Neuronal stem cell (in vitro differentiated cells): ENCODE measurements at regions not wholly inside any gene's neighbourhood (a gene's known extent, or its start where the extent isn't known, plus 50 kb on each side); places are given as distances from the start of the nearest gene placed in this dataset.
"Not testable (repeated sequence)": the region's sequence is repeated elsewhere in the genome, so short reads cannot be mapped to it uniquely, and the experiment has no call there.

Source experiments
- DNase-seq: peaks from one replicate; pipeline ENCODE4 v3.0.0-alpha.2; 2013; ENCODE audit warnings: low spot score
- H2AFZ ChIP-seq: one replicate; pipeline ENCODE4 v1.6.1; 2013; ENCODE audit warnings: mild to moderate bottlenecking, low read length, inconsistent platforms
- H2AK5ac ChIP-seq: 2 replicates; pipeline ENCODE4 v1.6.1; 2013; ENCODE audit warnings: low read depth, mild to moderate bottlenecking, inconsistent platforms, low read length, moderate library complexity, mixed read lengths
- H2BK120ac ChIP-seq: 2 replicates; pipeline ENCODE4 v1.6.1; 2013; ENCODE audit warnings: low read depth, mild to moderate bottlenecking, inconsistent platforms, low read length, moderate library complexity, mixed read lengths
- H2BK12ac ChIP-seq: one replicate; pipeline ENCODE4 v1.6.1; 2013; ENCODE audit warnings: low read length, inconsistent platforms
- H2BK15ac ChIP-seq: 2 replicates; pipeline ENCODE4 v1.6.1; 2013; ENCODE audit warnings: mild to moderate bottlenecking, low read length, inconsistent platforms, mixed read lengths
- H2BK5ac ChIP-seq: one replicate; pipeline ENCODE4 v1.6.1; 2013; ENCODE audit warnings: inconsistent platforms, mild to moderate bottlenecking, low read length, moderate library complexity
- H3K14ac ChIP-seq: one replicate; pipeline ENCODE4 v1.6.1; 2013; ENCODE audit warnings: low read length, inconsistent platforms
- H3K18ac ChIP-seq: 2 replicates; pipeline ENCODE4 v1.6.1; 2013; ENCODE audit warnings: low read length, inconsistent platforms
- H3K23ac ChIP-seq: 2 replicates; pipeline ENCODE4 v1.6.1; 2013; ENCODE audit warnings: low read depth, mild to moderate bottlenecking, mixed read lengths, low read length, inconsistent platforms; ENCODE audit not compliant: poor library complexity
- H3K27ac ChIP-seq: replicated peaks from 3 replicates; pipeline ENCODE4 v1.5.1; 2013; ENCODE audit warnings: low read length, inconsistent platforms
- H3K27me3 ChIP-seq, 3 experiments: 2 replicates each; pipeline ENCODE4 v1.6.1; 2013; ENCODE audit warnings: low read length in 3 of 3, mild to moderate bottlenecking in 2 of 3, inconsistent platforms in 1 of 3, low read depth in 1 of 3, mixed read lengths in 1 of 3, moderate library complexity in 1 of 3; ENCODE audit not compliant: control insufficient read depth in 3 of 3, insufficient read depth in 3 of 3
- H3K36me3 ChIP-seq, 2 donors: replicated peaks in 1 of 2; 2 replicates each; pipeline ENCODE4 v1.6.1; 2013; ENCODE audit warnings: low read length in 2 of 2; ENCODE audit not compliant: control insufficient read depth in 2 of 2, insufficient read depth in 2 of 2
- H3K4ac ChIP-seq: 2 replicates; pipeline ENCODE4 v1.6.1; 2013; ENCODE audit warnings: inconsistent platforms, mild to moderate bottlenecking, low read length, moderate library complexity
- H3K4me1 ChIP-seq, 2 donors: 1 replicate in 1 of 2; 2 replicates in 1 of 2; pipeline ENCODE4 v1.6.1; 2013; ENCODE audit warnings: low read length in 2 of 2, low read depth in 1 of 2; ENCODE audit not compliant: control insufficient read depth in 2 of 2, insufficient read depth in 1 of 2
- H3K4me2 ChIP-seq: one replicate; pipeline ENCODE4 v1.6.1; 2013; ENCODE audit warnings: mild to moderate bottlenecking, low read length, inconsistent platforms; ENCODE audit not compliant: insufficient read depth, poor library complexity, severe bottlenecking
- H3K4me3 ChIP-seq, 2 donors: 2 replicates each; pipeline ENCODE4 v1.5.1; 2013; ENCODE audit warnings: low read length in 2 of 2, mild to moderate bottlenecking in 2 of 2, inconsistent platforms in 1 of 2, moderate library complexity in 1 of 2
- H3K79me1 ChIP-seq: one replicate; pipeline ENCODE4 v1.6.1; 2013; ENCODE audit warnings: low read depth, mild to moderate bottlenecking, inconsistent platforms, low read length, moderate library complexity
- H3K9ac ChIP-seq: one replicate; pipeline ENCODE4 v1.6.1; 2013; ENCODE audit warnings: mild to moderate bottlenecking, low read depth, low read length, inconsistent platforms; ENCODE audit not compliant: poor library complexity
- H3K9me3 ChIP-seq, 2 donors: replicated peaks in 1 of 2; 2 replicates each; pipeline versions ENCODE3 to v1.6.1; 2013; ENCODE audit warnings: low read length in 2 of 2, mild to moderate bottlenecking in 2 of 2, inconsistent platforms in 1 of 2, low read depth in 1 of 2, mixed read lengths in 1 of 2, moderate library complexity in 1 of 2; ENCODE audit not compliant: control insufficient read depth in 2 of 2, insufficient read depth in 1 of 2
- H4K8ac ChIP-seq: one replicate; pipeline ENCODE4 v1.6.1; 2013; ENCODE audit warnings: low read depth, mild to moderate bottlenecking, inconsistent platforms, low read length, moderate library complexity
- H4K91ac ChIP-seq: one replicate; pipeline ENCODE4 v1.6.1; 2013; ENCODE audit warnings: low read length, low read depth, mild to moderate bottlenecking, inconsistent platforms; ENCODE audit not compliant: poor library complexity
- WGBS, 2 donors: extraction: QIAGEN DNeasy Blood & Tissue Kit; methylation state at CpG; one replicate each; pipeline ENCODE4 v1.1.7; 2013; ENCODE audit warnings: missing lambda C conversion rate in 2 of 2, mixed read lengths in 1 of 2; ENCODE audit not compliant: insufficient read length in 2 of 2, insufficient replicate concordance in 1 of 2; ENCODE audit errors: extremely low coverage in 2 of 2; 5-methylcytosine and 5-hydroxymethylcytosine counted together

DNA sequence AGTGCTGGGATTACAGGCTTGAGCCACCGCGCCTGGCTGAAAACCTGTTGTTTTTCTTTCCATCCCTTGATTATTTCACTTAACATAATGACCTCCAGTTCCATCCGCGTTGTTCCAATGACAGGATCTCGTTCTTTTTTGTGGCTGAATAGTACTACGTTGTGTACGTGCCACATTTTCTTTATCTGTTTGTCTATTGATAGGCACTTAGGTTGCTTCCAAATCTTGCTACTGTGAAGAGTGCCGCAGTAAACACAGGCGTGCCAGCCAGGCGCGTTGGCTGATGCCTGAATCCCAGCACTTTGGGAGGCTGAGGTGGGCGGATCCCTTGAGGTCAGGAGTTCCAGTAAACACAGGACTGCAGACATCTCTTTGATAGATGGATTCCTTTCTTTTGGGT lies 165.1 kb downstream of the LAT start:
- WGBS, 2 donors = no CpG with 5 or more reads among the region's 12 CpGs
- H3K79me1 ChIP-seq, H3K9ac ChIP-seq, H4K8ac ChIP-seq, H3K4me3 ChIP-seq, DNase-seq, H3K4me1 ChIP-seq, H3K23ac ChIP-seq, H3K4me2 ChIP-seq, H3K36me3 ChIP-seq, H2BK12ac ChIP-seq, H2BK15ac ChIP-seq, H3K27me3 ChIP-seq, H3K9me3 ChIP-seq, H2BK120ac ChIP-seq, H3K4ac ChIP-seq, H3K18ac ChIP-seq, H2AFZ ChIP-seq, H2AK5ac ChIP-seq, H3K14ac ChIP-seq, H4K91ac ChIP-seq, H3K27ac ChIP-seq, H2BK5ac ChIP-seq: not testable (repeated sequence)

DNA sequence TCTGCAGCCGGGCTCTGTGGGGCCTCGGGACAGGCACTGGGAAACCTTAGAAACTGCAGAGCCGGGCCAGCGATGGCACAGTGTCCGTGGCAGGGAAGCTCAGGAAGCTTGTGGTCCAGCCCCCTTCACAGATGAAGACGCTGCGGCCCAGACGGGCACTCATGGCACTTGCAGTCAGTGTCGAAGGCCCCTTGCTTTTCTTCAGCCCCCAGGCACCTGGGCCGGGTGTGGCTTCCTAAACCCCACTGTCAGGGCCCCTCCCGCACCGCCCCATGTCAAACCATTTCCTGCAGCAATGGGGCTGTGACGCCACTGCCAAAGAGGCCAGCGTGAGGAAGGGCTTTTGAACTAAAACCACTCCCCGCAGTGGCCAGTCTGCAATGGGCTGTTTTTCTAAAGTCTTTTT lies 164.0 kb downstream of the LAT start:
- Histone ChIP-seq H3K14ac (no peak overlapping the region), H2BK15ac (peak overlapping the region; percentile 67), H2BK5ac (no peak overlapping the region), H3K4ac (no peak overlapping the region), H3K4me2 (no peak overlapping the region), H3K9me3 (no peaks in the 10 kb centered on the region), H3K27ac (no peak overlapping the region), H4K8ac (no peak overlapping the region), H3K4me3 (no peak overlapping the region), H3K79me1 (no peaks in the 10 kb centered on the region), H3K18ac (peak overlapping the region; percentile 48), H2AFZ (peak overlapping the region; percentile 80), H3K27me3 (no peaks in the 10 kb centered on the region), H2AK5ac (peak overlapping the region; percentile 46), H3K9ac (no peak overlapping the region), H2BK120ac (no peak overlapping the region), H3K23ac (no peak overlapping the region), H4K91ac (no peak overlapping the region), H3K4me1 (no peaks in the 10 kb centered on the region), H2BK12ac (no peak overlapping the region), H3K36me3 (no peaks in the 10 kb centered on the region)
- DNase-seq = no peak
- no CpG with 5 or more reads among the region's 15 CpGs for WGBS, 2 donors

DNA sequence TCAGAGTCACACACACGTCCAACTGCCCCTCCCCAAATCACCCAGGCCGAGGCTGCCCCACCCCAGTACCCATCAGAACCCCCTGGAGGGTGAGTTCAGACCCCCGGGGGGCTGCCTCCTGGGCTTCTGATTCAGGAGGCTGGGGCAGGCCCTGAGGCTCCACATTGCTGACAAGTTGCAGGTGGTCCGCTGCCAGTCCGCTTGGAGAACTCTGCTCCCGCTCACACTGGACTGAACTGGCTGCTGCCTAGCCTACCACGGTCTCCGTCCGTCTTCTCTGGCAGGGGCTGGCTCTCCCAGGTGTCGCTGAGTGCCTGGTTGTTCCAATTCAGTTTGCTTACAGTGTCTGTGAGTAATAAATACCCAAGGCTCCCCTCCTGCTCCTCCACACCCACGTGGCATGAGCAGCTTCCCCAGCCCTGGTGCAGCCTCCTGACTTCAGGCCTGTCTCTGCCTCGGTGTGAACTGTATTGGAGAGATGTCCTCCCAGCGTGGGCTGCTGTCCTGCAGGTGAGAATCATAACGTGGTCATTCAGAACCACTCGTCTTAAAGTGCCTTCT lies 163.4 kb downstream of the LAT start:
- H3K36me3 ChIP-seq = no peaks in the 10 kb centered on the region
- no peak overlapping the region for H3K14ac ChIP-seq
- H3K9me3 ChIP-seq = no peaks in the 10 kb centered on the region
- H3K4me2 ChIP-seq = no peak overlapping the region
- H3K4ac ChIP-seq = no peak overlapping the region
- H2BK12ac ChIP-seq = no peak overlapping the region
- H2AK5ac ChIP-seq = no peak overlapping the region
- WGBS, 2 donors = no CpG with 5 or more reads among the region's 15 CpGs
- H3K4me1 ChIP-seq = no peaks in the 10 kb centered on the region
- no peaks in the 10 kb centered on the region for H3K79me1 ChIP-seq
- no peak overlapping the region for H4K8ac ChIP-seq
- H2BK120ac ChIP-seq = no peak overlapping the region
- no peak overlapping the region for H3K4me3 ChIP-seq
- H2AFZ ChIP-seq = peak overlapping the region; percentile 80
- H3K27me3 ChIP-seq = no peaks in the 10 kb centered on the region
- H3K23ac ChIP-seq = no peak overlapping the region
- H4K91ac ChIP-seq = no peak overlapping the region
- no peak overlapping the region for H2BK15ac ChIP-seq
- DNase-seq = no peak
- no peak overlapping the region for H2BK5ac ChIP-seq
- no peak overlapping the region for H3K27ac ChIP-seq
- peak overlapping the region; percentile 80 for H3K18ac ChIP-seq
- H3K9ac ChIP-seq = no peak overlapping the region

DNA sequence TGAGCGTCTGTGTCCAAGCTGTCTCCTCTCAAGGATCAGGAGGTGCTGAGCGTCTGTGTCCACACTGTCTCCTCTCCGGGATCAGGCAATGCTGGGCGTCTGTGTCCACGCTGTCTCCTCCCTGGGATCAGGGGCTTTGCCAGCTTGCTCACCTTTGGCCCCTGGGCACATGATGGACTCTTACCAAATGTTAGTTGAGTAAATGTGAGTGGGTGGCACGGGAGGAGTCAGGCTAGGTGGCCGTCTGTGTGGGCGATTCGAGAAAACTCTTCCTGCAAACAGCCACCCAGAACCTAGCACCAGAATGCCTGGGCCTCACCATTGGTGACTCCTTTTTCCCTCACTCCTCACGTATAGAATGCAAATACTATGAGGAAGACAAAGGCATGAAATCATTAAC lies 162.9 kb downstream of the LAT start:
- not testable (repeated sequence) for H4K91ac ChIP-seq, DNase-seq, H2BK5ac ChIP-seq, H3K4me2 ChIP-seq, H3K4me1 ChIP-seq, H3K23ac ChIP-seq, H3K9ac ChIP-seq, H3K4ac ChIP-seq, H2AK5ac ChIP-seq, H2BK12ac ChIP-seq, H3K79me1 ChIP-seq, H3K27me3 ChIP-seq, H2BK15ac ChIP-seq, H3K4me3 ChIP-seq, H3K36me3 ChIP-seq, H3K9me3 ChIP-seq, H3K27ac ChIP-seq, H2BK120ac ChIP-seq, H4K8ac ChIP-seq, H3K18ac ChIP-seq, H3K14ac ChIP-seq
- WGBS, 2 donors = no CpG with 5 or more reads among the region's 10 CpGs
- peak overlapping the region; percentile 80 for H2AFZ ChIP-seq
